GM23248 (cell line): ENCODE measurements at regions not wholly inside any gene's neighbourhood (a gene's known extent, or its start where the extent isn't known, plus 50 kb on each side); places are given as distances from the start of the nearest gene placed in this dataset.

ENCODE experiments used
- EZH2 ChIP-seq: fragments of 200-600 bp; sonication (generic); IDR thresholded peaks from 2 replicates; pipeline ENCODE4 v1.6.1; 2018; ENCODE audit warnings: antibody characterized with exemption, mild to moderate bottlenecking; ENCODE audit not compliant: insufficient read depth, poor library complexity, severe bottlenecking
- EZH2phosphoT487 ChIP-seq: fragments of 200-600 bp; sonication (generic); IDR thresholded peaks from 2 replicates; pipeline ENCODE4 v1.6.1; 2018; ENCODE audit warnings: antibody characterized with exemption, moderate library complexity, mild to moderate bottlenecking, low read depth; ENCODE audit not compliant: insufficient read depth

- no peak for TF ChIP-seq EZH2
- no peak for TF ChIP-seq EZH2phosphoT487
These were observed 156.5 kb upstream of the C14orf180 start for GRCh38 chr14:104422837-104423681.
